ENCODE measurements at regions not wholly inside any gene's neighbourhood (a gene's known extent, or its start where the extent isn't known, plus 50 kb on each side); places are given as distances from the start of the nearest gene placed in this dataset.

- TF ChIP-seq CTCF (conservative IDR thresholded peaks at IDR 0.05; ENCODE audit: low read length) (no peak), EZH2phosphoT487 (IDR thresholded peaks at IDR 0.05; ENCODE audit: borderline replicate concordance) (no peak)
Observed at GRCh38 chr2:65688141-65688886, 255.9 kb upstream of the SPRED2 start.

Measured in Loucy (cell line).